ENCODE measurements at regions not wholly inside any gene's neighbourhood (a gene's known extent, or its start where the extent isn't known, plus 50 kb on each side); places are given as distances from the start of the nearest gene placed in this dataset.

GRCh38 chr1:193524616-193525015, 338.2 kb upstream of the B3GALT2 start (continued):
- no peak for TF ChIP-seq PRDM15 (CRISPR knock-in tag; IDR thresholded peaks at IDR 0.05)
- TF ChIP-seq MXI1 (IDR thresholded peaks at IDR 0.05; ENCODE audit: low read depth, low read length) = no peak
- no peak for TF ChIP-seq CBX5 (IDR thresholded peaks at IDR 0.05; ENCODE audit: low read depth)
- TF ChIP-seq CEBPB (IDR thresholded peaks at IDR 0.05; ENCODE audit: borderline replicate concordance in 1 of 2, low read depth in 2 of 2, low read length in 2 of 2) = no peak
- no peak for TF ChIP-seq BCL3 (IDR thresholded peaks at IDR 0.05; ENCODE audit: borderline replicate concordance, insufficient read depth, low read depth, low read length, poor library complexity, severe bottlenecking)
- TF ChIP-seq SP1 (IDR thresholded peaks at IDR 0.05; ENCODE audit: low read depth, low read length) = no peak
- no peak for TF ChIP-seq JUND (IDR thresholded peaks at IDR 0.05; ENCODE audit: low read depth, low read length)
- TF ChIP-seq BCLAF1 (IDR thresholded peaks at IDR 0.05) = no peak
- TF ChIP-seq REST (IDR thresholded peaks at IDR 0.05; ENCODE audit: low read depth, low read length) = no peak
- no peak for TF ChIP-seq BRCA1 (IDR thresholded peaks at IDR 0.05; ENCODE audit: low read depth, low read length)
- no peak for TF ChIP-seq IRF4 (IDR thresholded peaks at IDR 0.05; ENCODE audit: low read depth, low read length)
